DMS79 treated with DMSO at 0.1 percent for 48 hours (cell line): ENCODE measurements at regions not wholly inside any gene's neighbourhood (a gene's known extent, or its start where the extent isn't known, plus 50 kb on each side); places are given as distances from the start of the nearest gene placed in this dataset.

ENCODE experiments used
- DNase-seq: peaks from one replicate; lab custom pipeline; 2025; lab: John Stamatoyannopoulos, UW

- no peak for DNase-seq
Observed at GRCh38 chr9:80467632-80468031, 895.9 kb downstream of the TLE4 start.

- DNase-seq: no peak
Observed at GRCh38 chr9:80465556-80465955, 893.8 kb downstream of the TLE4 start.

GRCh38 chr9:80449513-80449912 lies 877.7 kb downstream of the TLE4 start:
- no peak for DNase-seq

GRCh38 chr9:80448996-80449395 lies 877.2 kb downstream of the TLE4 start:
- no peak for DNase-seq

GRCh38 chr9:80447876-80448275 lies 876.1 kb downstream of the TLE4 start:
- no peak for DNase-seq

GRCh38 chr9:80440724-80441123 lies 869.0 kb downstream of the TLE4 start:
- no peak for DNase-seq

GRCh38 chr9:80437825-80438224 lies 866.1 kb downstream of the TLE4 start:
- no peak for DNase-seq

GRCh38 chr9:80437091-80437640 lies 865.4 kb downstream of the TLE4 start:
- no peak for DNase-seq

GRCh38 chr9:80435591-80435990 lies 863.8 kb downstream of the TLE4 start:
- DNase-seq: no peak

GRCh38 chr9:80426992-80427391 lies 855.2 kb downstream of the TLE4 start:
- no peak for DNase-seq

- no peak for DNase-seq
Observed at GRCh38 chr9:80417211-80417773, 845.5 kb downstream of the TLE4 start.

- DNase-seq: no peak
Observed at GRCh38 chr9:80410106-80410505, 838.3 kb downstream of the TLE4 start.

- DNase-seq: no peak
Observed at GRCh38 chr9:80407220-80407619, 835.5 kb downstream of the TLE4 start.

- no peak for DNase-seq
Observed at GRCh38 chr9:80401243-80401642, 829.5 kb downstream of the TLE4 start.

- no peak for DNase-seq
Observed at GRCh38 chr9:80400624-80401230, 829.0 kb downstream of the TLE4 start.

GRCh38 chr9:80399606-80400005 lies 827.8 kb downstream of the TLE4 start:
- DNase-seq: no peak

GRCh38 chr9:80387828-80388227 lies 816.1 kb downstream of the TLE4 start:
- DNase-seq: no peak

- no peak for DNase-seq
Observed at GRCh38 chr9:80385246-80385645, 813.5 kb downstream of the TLE4 start.

- DNase-seq: no peak
Observed at GRCh38 chr9:80383331-80383730, 811.6 kb downstream of the TLE4 start.

- no peak for DNase-seq
Observed at GRCh38 chr9:80382211-80382891, 810.6 kb downstream of the TLE4 start.

GRCh38 chr9:80380301-80380700 lies 808.5 kb downstream of the TLE4 start:
- DNase-seq: no peak

- no peak for DNase-seq
Observed at GRCh38 chr9:80378669-80379293, 807.0 kb downstream of the TLE4 start.

- no peak for DNase-seq
Observed at GRCh38 chr9:80376180-80376579, 804.4 kb downstream of the TLE4 start.
